Upper lobe of left lung (tissue), 4 donors: ENCODE measurements at regions not wholly inside any gene's neighbourhood (a gene's known extent, or its start where the extent isn't known, plus 50 kb on each side); places are given as distances from the start of the nearest gene placed in this dataset.

Experiments used
- CTCF ChIP-seq, 6 experiments: fragments of 450-650 bp in 4 of 6; fragments of 200-600 bp in 2 of 6; sonication (generic) in 2 of 6; IDR thresholded peaks; one replicate each; pipeline ENCODE4 v1.5.1; 2016 to 2019; ENCODE audit warnings: antibody characterized with exemption in 6 of 6
- EP300 ChIP-seq, 4 donors: sonication (generic); formaldehyde crosslinking; IDR thresholded peaks; one replicate each; pipeline ENCODE4 v1.5.1; 2017; ENCODE audit warnings: antibody characterized with exemption in 4 of 4, control low read depth in 2 of 4
- POLR2A ChIP-seq, 4 donors: fragments of 450-650 bp; IDR thresholded peaks; one replicate each; pipeline ENCODE4 v1.5.1; 2016 to 2017; ENCODE audit warnings: antibody characterized with exemption in 4 of 4, mild to moderate bottlenecking in 2 of 4

DNA sequence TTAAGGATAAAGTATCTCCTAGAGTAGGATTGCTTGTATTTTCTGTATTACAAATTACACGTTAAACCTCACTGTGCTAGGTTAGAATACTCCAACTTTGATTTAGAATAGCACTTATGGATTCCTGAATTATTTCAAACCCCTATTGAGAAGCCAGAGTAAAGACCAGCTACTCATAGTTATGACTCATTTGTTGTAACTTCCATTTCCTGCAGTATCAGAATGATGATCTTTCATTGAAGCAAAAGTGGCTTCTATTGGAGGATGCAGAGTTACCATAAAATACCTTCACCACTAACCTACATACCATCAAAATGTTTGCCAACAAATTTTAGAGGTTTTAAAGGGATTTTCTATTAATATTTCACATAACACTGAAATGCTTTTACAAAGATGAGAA is 1322.7 kb upstream of the ALCAM start:
- TF ChIP-seq CTCF (IDR thresholded peaks at IDR 0.05) (no peak), EP300 (IDR thresholded peaks at IDR 0.05) (no peak), POLR2A (IDR thresholded peaks at IDR 0.05) (no peak)
